HG02870 (cell line): ENCODE measurements at regions not wholly inside any gene's neighbourhood (a gene's known extent, or its start where the extent isn't known, plus 50 kb on each side); places are given as distances from the start of the nearest gene placed in this dataset.
"Not testable (repeated sequence)": the region's sequence is repeated elsewhere in the genome, so short reads cannot be mapped to it uniquely, and the experiment has no call there.

Experiments
- ATAC-seq: cut with Tn5 transposase; IDR thresholded peaks from one replicate; pipeline ENCODE4 v1.9.1; 2021; ENCODE audit warnings: mild to moderate bottlenecking, moderate library complexity; ENCODE audit not compliant: unreplicated experiment

DNA sequence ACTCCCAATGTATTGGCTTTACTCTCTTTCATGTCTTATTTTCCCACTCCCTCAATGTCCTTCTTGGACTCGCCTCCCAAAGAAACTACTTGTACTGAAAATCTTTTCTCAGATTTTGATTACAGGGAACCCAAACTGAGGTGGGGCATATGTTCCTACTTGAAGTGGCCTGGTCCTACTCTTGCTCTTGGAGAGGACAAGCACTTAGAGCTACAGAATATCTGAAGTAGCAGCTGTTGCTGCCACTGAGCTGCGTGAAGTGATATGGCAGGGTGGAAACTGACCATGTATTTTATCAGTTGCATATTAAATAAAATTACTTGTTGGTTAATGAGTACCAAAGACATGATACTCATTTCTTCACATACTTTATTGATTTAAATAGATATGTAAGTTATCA, 129.5 kb downstream of the TSEN15 start:
- ATAC-seq: no peak

DNA sequence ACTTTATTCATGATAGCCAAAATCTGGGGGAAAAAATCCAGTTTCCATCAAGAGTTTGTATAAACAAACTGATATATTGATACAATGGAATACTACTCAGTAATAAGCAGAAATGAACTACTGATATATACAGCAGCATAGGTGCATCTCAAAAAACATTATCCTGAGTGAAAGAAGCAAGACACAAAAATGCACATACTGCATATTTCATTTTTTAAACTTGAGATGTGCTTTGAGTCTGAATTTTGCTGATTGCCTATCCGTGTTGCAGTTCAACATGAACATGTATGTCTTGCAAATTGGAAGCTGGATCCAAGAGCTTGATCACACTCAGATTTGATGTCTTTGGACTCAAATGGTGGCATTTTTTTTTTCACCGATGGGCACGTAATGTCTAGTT, 132.4 kb downstream of the TSEN15 start:
- ATAC-seq: no peak

DNA sequence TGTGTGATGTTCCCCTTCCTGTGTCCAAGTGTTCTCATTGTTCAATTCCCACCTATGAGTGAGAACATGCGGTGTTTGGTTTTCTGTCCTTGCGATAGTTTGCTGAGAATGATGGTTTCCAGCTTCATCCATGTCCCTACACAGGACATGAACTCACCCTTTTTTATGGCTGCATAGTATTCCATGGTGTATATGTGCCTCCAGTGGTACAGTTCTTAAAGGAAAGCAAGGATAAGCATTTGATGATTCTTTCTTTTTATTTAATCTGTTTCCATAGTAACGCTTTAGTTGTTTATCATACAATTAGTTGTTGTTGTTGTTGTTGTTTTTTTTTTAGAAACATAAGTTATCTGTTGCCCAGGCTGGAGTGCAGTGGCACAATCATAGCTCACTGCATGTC, 133.1 kb downstream of the TSEN15 start:
- ATAC-seq: not testable (repeated sequence)

DNA sequence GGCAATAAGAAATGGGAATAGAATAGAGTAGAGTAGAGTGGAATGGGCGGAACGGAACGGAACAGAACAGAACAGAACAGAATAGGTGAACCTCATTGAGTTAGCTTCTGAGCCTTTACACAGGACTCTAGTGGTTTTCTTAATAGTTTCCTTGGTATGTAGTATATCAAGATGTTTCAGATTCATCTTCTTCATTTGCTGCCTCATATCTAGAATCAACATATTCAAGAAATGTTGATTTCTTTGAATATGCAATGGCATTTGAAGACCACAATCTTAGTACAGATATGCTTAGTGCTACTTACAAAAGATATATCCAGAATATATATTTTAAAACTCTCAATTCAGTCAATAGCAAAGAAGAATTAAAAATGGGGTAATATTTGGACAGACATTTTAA, 133.8 kb downstream of the TSEN15 start:
- ATAC-seq: no peak

DNA sequence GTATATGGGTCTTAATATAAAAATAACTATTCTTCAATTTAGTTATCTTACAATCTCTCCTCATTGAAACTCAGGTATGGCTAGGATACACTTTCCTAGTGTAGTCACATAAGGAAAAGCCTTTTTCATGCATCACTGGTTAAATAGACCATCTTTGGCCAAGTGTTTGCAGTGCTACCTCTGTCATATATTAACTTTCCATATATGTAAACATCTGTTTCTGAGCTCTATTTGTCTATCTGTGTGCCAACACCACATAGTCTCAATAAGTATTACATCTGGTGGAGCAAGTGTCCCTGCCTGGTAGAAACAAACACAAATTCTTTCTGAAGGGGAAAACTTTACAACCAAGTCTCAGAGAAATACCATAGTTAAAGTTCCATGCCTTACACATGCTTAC, 134.6 kb downstream of the TSEN15 start:
- ATAC-seq: no peak

DNA sequence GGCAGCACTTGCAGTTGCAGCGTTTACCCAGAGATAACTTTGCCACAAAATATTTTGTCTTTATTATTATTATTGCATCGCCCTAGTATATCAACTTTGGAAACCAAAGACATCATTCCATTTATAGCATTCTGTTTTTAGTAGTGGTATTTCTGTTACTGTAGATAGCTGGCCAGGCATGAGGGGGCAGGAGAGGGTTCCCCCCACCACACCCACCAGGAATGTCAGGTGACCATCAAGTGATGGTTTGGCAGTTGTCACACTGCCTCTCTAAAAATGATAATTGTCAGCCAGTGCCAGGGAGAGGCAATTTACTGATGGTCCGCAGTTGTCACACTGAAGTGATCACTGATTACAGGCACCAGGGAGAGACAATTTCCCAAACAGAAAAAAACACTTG, 135.6 kb downstream of the TSEN15 start:
- no peak for ATAC-seq

DNA sequence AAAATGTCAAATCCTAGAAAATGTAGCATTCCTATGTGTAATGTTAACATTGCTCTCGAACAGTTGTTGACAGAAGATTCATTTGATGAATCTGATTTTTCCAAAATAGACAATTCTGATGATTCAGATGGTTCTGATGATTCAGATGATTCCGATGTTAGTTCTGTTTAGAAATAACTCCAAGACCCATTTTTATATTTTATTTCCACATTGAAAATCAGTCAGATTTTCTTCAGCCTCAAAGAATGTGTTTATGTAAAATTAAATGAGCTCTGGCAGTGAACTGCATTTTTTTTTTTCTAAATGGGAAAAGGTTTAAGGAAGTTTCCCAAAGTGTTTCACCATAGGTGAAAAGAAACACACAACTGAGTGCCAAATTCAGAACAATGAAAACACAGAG, 136.5 kb downstream of the TSEN15 start:
- no peak for ATAC-seq

DNA sequence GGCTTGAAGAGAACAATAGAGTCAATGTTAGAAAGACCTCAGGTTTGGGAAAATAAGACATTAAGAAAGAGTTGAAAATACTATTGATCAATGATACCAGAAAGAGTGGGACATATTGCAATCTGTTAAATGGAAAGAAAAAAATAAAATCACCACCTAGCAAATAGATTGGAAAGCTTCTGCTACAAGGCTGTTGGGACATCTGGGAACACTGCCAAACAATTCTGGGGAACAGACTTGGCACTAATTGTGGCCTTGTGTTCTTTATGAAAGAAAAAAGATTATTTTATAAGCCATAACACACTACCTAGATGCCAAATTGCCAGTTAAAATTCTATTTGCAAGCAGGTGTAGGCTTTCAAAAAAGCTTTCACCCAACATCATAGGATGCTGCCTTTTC, 137.8 kb downstream of the TSEN15 start:
- no peak for ATAC-seq

DNA sequence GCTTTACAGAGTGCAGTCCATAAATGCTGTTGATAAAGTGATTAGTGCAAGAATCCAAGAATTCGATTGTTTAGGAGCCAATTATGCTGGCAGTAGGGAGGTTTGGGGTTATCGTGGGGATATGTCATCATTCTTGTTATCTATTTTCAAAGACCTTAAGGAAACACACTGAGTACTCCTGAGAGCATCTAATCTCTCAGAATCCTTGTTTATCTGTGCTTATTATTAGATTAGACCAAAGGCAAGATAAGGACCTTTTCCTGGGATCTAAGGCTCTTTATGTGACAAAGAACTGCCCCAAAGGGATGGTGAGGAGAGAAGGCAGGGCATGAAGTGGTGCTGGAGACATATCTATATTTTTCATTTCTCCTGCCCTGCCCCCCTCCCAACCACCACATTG, 139.1 kb downstream of the TSEN15 start:
- ATAC-seq: no peak

DNA sequence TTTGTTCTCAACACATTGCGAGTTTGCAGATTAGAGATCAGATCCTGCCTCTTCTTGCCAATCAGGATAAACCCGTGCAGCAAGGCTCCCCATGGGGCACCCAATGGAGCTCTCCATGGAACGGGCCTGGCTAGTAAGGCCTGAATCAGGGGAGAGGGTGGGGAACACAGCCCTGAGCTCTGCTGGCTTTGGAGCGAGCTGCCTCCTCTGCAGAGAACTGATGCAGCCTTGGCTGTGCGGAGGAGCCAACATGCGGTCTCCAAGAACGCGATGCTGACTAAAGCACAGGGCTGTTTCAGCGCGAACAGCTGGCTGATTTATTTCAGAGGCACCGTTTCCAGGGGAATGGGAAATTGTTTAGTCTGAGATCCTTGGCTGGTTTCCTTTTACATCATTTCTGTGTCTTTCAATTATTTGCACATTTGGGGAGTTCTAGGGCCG, 139.7 kb downstream of the TSEN15 start:
- no peak for ATAC-seq

DNA sequence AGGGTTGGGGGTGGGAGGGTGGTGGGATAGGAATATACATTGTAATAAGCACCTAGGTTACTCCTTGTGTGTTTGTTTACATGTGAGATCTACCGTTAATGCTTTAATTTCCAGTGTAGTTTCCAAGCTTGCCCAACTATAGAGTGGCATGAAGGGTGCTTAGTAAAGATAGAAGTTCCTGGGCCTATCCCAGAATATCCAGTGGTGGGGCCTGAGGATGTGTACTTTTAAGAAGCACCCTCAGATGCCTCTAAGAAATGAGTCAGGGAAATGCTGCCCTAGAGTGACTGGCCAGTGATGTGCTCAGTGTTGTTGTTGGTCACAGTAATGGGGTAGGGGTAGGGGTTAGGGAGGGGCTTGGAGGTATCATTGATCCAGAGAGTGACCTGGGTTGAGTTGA, 141.3 kb downstream of the TSEN15 start:
- ATAC-seq: no peak

DNA sequence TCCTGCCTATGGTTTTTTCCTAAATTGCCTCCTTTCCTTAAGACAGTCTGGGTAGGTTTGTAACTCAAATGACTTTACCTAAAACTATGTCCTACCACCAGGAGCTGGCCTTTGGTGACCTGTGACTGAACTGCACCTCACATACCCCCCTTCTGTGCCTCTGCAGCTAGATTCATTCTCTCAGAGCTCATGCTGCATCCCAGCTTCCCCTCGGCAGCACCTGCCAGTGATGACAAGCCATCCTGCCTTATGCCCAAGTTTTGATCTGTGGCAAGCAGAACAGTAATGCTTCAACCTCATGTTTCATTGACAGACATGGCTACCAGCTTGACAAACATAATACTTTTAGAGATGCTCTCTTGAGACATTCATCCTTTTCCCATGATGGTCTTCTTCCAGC, 141.9 kb downstream of the TSEN15 start:
- ATAC-seq: no peak

DNA sequence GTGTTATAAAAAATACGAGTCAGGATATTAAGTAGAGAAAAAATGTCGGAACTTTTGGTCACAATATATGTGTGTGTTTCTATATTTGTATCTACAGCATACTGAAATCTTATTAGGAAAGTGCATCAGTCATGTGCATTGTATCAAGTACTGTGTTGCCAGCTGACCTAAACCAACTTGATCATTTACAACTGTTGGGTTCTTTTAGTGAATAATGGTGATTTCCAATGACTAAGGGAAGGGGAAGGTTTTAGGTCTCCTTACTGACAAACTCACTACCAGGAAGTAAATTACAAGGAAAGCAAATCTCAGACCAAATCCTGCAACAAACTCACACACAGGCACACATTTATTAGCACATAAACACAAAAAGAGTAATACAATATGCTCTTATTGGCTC, 142.7 kb downstream of the TSEN15 start:
- ATAC-seq: no peak

DNA sequence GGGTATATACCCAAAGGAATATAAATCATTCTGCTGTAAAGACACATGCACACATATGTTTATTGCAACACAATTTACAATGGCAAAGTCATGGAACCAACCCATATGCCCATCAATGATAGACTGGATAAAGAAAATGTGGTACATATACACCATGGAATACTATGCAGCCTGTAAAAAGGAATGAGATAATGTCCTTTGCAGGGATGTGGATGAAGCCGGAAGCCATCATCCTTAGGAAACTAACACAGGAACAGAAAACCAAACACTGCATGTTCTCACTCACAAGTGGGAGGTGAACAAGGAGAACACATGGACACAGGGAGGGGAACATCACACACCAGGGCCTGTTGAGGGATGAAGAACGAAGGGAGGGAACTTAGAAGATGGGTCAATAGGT, 144.2 kb downstream of the TSEN15 start:
- not testable (repeated sequence) for ATAC-seq

DNA sequence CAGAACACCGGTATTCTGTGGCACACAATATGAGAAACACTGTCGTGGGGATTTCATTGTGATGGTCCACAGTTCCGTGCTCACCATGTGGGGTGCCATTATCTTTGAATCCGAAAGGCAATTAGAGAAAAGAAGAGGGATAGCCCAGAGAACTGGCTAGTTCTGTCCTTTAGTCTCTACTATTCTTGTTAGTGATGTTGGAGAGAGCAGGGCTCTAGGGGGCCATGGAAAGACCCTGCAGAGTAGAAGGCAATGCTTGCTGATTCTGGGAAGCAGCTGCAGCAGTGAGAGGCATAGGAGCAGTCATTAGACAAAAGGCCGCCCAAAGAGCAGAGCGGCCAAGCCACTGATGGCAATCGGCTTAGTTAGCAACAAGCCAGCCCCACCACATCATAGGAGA, 146.3 kb downstream of the TSEN15 start:
- ATAC-seq: no peak

DNA sequence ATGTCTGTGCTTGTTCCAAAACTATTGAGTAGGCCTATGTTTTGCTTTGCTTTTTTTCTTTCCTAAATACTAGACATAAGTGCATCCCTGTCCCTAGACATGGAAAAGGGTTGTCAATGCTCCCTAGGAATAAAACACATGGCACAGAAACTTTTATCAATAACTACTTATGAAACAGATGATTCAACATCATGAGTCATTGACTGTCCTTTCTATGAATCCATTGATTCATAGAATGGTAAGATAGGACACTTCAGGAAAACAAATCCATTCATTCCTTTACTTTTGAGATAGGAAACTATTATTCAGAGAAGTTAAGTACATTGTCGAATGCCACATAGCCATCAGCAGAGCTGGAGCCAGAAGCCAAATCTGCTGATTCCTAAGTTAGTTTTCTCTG, 147.5 kb downstream of the TSEN15 start:
- ATAC-seq: no peak

DNA sequence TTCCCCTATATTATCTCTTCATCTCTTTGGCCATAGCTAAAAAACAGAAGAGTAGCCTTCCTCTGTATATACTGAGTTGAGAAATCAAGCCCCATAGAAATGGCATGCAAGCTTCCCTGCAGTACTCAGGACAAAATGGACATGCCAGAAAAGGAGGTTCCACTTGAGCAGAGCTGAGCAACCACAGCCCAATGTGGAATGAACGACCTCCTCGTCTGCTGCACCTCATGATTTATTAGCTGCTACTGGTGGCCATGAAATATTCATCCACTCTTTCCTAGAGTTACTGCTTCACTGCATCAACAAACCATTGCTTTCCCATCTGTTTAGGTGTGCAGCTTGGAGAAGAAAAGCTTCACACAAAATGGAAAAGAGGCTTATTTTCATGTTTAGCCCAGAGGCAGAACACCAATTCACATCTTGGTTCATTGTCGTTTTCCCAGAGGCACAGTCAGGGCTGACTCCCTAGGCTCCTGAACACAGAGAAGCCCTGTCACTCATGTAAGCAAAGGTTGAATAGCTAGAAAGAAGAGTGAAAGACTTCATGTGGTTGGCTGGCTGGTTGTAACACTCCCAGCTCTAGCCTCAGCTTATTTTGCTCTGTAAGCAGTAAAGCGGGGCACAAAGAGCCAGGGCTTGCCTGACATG, 148.0 kb downstream of the TSEN15 start:
- no peak for ATAC-seq

DNA sequence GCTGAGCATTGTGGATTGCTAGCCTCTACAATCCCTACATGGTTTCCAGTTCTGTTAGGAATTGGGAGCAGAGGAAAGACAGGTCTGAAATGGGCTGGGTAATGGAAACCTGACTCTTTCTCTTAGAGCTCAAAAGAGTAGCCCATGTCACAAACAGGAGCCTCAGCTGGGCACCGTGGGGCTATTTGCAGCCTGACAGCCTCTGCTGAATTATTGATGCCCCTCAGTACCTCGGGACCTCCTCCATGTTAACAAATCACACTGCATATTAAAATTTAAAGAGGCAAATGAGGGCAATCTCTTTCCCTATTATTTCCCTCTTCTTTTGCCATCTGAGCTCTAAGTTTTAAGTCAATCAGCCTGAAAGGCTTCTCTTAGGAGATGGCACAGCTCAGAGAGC, 157.1 kb downstream of the TSEN15 start:
- ATAC-seq: no peak

DNA sequence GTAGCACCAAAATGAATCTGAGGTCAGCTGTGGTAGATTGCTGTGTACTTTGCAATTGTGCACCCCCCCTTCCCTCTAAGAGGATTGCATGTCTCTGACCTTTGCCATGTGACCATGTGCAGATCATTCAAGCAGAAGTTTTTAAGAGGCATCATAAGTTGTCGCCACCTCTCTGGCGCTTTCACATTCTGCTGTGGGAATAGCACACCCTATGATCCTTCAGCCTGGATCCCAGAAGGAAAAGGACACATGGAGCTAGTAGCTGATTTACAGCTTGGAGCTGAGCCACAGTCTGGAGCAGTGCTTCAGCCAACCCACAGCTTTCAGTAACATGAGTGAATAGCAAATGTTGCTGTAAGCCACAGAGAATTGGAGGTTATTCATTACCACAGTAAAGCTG, 158.5 kb downstream of the TSEN15 start:
- ATAC-seq: no peak

DNA sequence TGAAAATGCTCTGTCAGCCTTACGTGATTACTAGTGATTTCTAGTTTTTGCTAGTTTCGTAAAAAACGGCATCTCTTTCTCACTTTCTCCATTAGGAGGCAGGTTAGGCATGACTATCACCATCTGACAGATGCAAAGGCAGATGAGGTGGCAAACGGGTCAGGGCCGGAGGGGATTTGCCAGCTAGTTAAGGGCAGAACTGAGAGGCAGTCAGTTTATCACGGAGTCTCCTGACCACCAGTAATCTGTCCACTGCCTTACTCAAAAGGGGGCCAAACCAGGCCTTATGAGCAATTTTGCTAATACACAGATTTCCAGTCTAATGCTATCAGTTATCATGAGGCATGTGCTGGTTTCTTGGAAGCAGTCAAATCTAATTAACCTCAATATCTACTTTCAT, 159.3 kb downstream of the TSEN15 start:
- no peak for ATAC-seq

DNA sequence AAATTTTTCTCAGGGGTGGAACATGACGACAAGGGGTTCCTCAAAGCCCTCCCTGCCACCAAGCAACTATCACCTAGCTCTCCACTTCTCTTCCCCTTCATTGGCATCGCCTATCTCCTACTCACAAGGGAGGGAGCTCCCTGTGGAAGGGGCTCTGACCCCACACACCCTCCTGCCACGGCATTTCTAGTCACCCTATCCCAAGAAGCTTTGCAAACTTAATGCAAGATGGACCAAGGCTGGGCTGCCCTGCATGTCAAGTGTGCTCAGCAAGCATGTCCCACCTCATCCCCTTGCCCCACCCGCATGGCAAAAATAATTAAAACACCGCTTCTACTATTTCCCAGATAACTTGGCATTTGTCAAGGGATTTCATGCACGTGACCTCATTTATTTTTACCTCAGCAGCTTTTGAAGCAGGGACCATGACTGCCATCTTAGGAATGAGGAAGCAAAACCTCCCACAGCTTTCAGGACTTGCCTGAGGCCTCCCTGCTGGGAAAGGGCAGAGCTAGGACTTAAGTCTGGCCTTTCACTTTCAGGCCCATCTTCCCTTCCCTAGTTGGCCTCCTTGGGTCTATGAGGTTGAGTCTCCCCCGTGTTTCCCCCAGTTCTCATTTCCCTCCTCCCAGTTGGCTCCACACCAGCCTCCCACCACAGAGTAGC, 161.3 kb downstream of the TSEN15 start:
- no peak for ATAC-seq

DNA sequence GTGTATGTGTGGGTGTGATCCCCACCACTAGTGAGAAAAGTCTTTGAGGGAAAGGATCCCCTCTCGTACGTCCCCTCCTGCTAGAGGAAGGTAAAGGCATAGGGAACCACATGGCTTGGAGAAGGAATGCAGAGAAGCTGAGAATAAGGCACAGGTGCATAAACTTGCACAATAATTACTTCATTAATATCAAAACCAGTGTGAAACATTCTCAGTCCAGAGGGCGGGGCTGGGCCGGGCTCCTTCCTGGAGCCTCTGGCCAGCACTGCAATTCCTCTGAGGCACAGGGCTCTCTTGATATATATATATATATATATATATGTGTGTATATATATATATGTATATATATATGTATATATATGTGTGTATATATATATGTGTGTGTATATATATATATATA, 162.6 kb downstream of the TSEN15 start:
- no peak for ATAC-seq
